Lung (tissue), 11 donors: ENCODE measurements at regions not wholly inside any gene's neighbourhood (a gene's known extent, or its start where the extent isn't known, plus 50 kb on each side); places are given as distances from the start of the nearest gene placed in this dataset.

Source experiments
- ATAC-seq: fragments of 200-7000 bp; cut with Tn5 transposase; one replicate; pipeline ENCODE4 v1.9.1; 2020; ENCODE audit warnings: moderate number of reproducible peaks; ENCODE audit not compliant: insufficient read depth, low FRiP score
- DNase-seq, 3 donors: peaks; one replicate each; pipeline ENCODE4 v3.0.0-alpha.2; 2013 to 2017
- H3K27ac ChIP-seq, 2 donors: one replicate each; pipeline ENCODE4 v1.5.1; 2013; ENCODE audit warnings: mild to moderate bottlenecking in 2 of 2, moderate library complexity in 2 of 2, control low read depth in 1 of 2, inconsistent platforms in 1 of 2, low read depth in 1 of 2, low read length in 1 of 2
- H3K27me3 ChIP-seq, 3 donors: one replicate each; pipeline ENCODE4 v1.5.1; 2013; ENCODE audit warnings: low read length in 2 of 3; ENCODE audit not compliant: control insufficient read depth in 3 of 3, insufficient read depth in 3 of 3
- H3K36me3 ChIP-seq, 4 donors: one replicate each; pipeline ENCODE4 v1.5.1; 2013; ENCODE audit warnings: low read length in 4 of 4, mild to moderate bottlenecking in 1 of 4, moderate library complexity in 1 of 4; ENCODE audit not compliant: control insufficient read depth in 4 of 4, insufficient read depth in 4 of 4
- H3K4me1 ChIP-seq, 5 donors: one replicate each; pipeline ENCODE4 v1.5.1; 2013; ENCODE audit warnings: low read length in 5 of 5, mild to moderate bottlenecking in 2 of 5, moderate library complexity in 1 of 5; ENCODE audit not compliant: control insufficient read depth in 5 of 5, insufficient read depth in 5 of 5
- H3K4me3 ChIP-seq: one replicate; pipeline ENCODE4 v1.5.1; 2013; ENCODE audit warnings: mild to moderate bottlenecking, control low read depth, moderate library complexity
- H3K9ac ChIP-seq, 2 donors: one replicate each; pipeline ENCODE4 v1.5.1; 2013; ENCODE audit warnings: low read length in 2 of 2, control low read depth in 1 of 2; ENCODE audit not compliant: insufficient read depth in 1 of 2
- H3K9me3 ChIP-seq, 4 donors: one replicate each; pipeline ENCODE4 v1.5.1; 2013; ENCODE audit warnings: low read length in 3 of 4, mild to moderate bottlenecking in 1 of 4, moderate library complexity in 1 of 4; ENCODE audit not compliant: control insufficient read depth in 4 of 4, insufficient read depth in 3 of 4
- CTCF ChIP-seq: IDR thresholded peaks from 2 replicates; pipeline ENCODE4 v1.5.1; 2012; ENCODE audit warnings: mild to moderate bottlenecking; ENCODE audit errors: control extremely low read depth, extremely low read depth
- WGBS, 2 donors: extraction: QIAGEN DNeasy Blood & Tissue Kit; methylation state at CpG; one replicate each; pipeline ENCODE4 v1.1.7; 2013; 5-methylcytosine and 5-hydroxymethylcytosine counted together
- donor health status: control.
- donor health status: control.
- donor health status: Bipolar disorder and iron deficiency.
- donor health status: healthy.
- donor health status: DM: yes; HTN: yes; CAD: no.

GRCh38 chr15:100721758-100722550 lies 119.6 kb downstream of the ASB7 start:
- TF ChIP-seq CTCF: no peak
- WGBS, 2 donors: 42 to 57% methylated on average over 12 of the region's 12 CpGs
- peak overlapping the region; percentile 43 to 76 for H3K27ac ChIP-seq
- peaks cover 0 to 3% (median 0%) of the 10 kb centered on the region in 3 donors for H3K27me3 ChIP-seq
- H3K36me3 ChIP-seq: no peaks in the 10 kb centered on the region
- no peaks in the 10 kb centered on the region for H3K9me3 ChIP-seq
- ATAC-seq (peak; percentile 81), DNase-seq (peak in 2 of 3 donors; percentile 16 to 41)
- H3K4me3 ChIP-seq: no peak overlapping the region
- H3K9ac ChIP-seq: no peak overlapping the region
- H3K4me1 ChIP-seq: peaks cover 0 to 8% (median 0%) of the 10 kb centered on the region in 5 donors

DNA sequence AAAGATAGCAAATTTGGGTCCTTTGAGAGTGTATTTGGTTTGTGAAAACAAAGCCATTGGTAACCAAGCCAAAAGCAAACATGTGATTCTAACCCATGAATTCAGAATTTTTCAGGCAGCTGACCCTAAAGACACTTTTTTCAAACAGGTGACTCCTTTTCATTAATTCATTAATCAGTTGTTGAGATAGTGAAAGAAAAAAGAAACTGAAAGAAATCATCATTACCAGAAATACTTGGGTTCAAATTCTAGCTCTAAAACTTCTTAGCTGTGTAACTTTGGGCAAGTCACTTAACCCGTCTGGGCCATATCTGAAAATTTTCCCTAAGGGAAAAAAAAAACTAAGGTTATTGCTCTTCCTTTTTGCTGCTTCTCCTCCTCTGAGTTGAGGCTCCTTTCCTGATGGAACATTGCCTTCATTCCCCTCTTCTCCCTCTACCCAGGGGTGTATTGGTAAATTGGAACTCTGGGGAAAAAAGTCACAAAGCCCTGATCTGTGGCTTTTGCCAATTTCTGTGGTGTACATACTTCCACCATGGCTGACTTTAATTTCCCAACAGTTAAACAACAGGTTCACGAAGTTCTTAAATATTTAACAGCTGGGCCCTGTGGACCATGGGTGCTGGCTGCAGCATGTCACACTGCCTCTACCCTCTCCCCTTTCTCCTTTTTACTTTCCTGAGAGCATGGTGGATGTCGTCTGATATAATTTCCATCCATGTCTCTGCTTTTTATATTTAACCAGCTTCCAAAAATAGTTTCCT lies 120.3 kb downstream of the ASB7 start:
- peak overlapping the region in 1 of 2 donors; percentile 74 for H3K27ac ChIP-seq
- WGBS, 2 donors: 61 to 79% methylated on average over 3 of the region's 3 CpGs
- DNase-seq (no peak), ATAC-seq (no peak)
- H3K9ac ChIP-seq: no peak overlapping the region
- peaks cover 0 to 10% (median 0%) of the 10 kb centered on the region in 5 donors for H3K4me1 ChIP-seq
- peaks cover 0 to 3% (median 0%) of the 10 kb centered on the region in 3 donors for H3K27me3 ChIP-seq
- no peak for TF ChIP-seq CTCF
- no peaks in the 10 kb centered on the region for H3K9me3 ChIP-seq
- H3K36me3 ChIP-seq: no peaks in the 10 kb centered on the region
- no peak overlapping the region for H3K4me3 ChIP-seq

DNA sequence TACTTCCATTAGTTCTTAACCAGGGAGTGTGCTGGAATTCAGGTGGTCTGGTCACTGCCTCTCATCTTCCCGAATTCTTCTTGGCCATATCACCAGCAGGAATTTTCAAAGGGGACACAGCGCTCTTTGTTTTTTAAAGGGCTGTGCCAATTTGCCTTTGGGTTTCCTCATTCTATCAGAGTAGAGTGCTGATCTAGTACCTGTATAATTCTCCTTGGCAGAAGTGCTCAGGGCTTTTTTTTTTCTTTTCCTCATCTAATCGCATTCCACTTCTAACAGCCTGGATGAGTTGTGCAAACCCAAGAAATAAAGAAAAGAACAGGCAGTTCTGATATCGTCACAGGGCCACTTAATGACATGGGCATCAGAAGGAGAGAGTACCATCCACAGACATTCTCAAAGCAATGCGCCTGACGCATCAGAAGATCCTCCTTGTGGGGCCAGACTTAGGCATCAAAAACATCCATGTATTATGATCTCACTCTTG lies 121.0 kb downstream of the ASB7 start:
- DNase-seq (no peak), ATAC-seq (peak; percentile 1)
- TF ChIP-seq CTCF: no peak

More for the DNA sequence above, 121.0 kb downstream of the ASB7 start:
- H3K4me1 ChIP-seq: peaks cover 0 to 10% (median 0%) of the 10 kb centered on the region in 5 donors
- peaks cover 0 to 3% (median 0%) of the 10 kb centered on the region in 3 donors for H3K27me3 ChIP-seq
- no peaks in the 10 kb centered on the region for H3K36me3 ChIP-seq
- no peak overlapping the region for H3K4me3 ChIP-seq
- no peak overlapping the region for H3K9ac ChIP-seq
- 71 to 87% methylated on average over 6 of the region's 6 CpGs for WGBS, 2 donors
- H3K9me3 ChIP-seq: no peaks in the 10 kb centered on the region
- peak overlapping the region in 1 of 2 donors; percentile 74 for H3K27ac ChIP-seq
